ENCODE measurements at regions not wholly inside any gene's neighbourhood (a gene's known extent, or its start where the extent isn't known, plus 50 kb on each side); places are given as distances from the start of the nearest gene placed in this dataset.

- Mint-ChIP-seq H3K27ac (ENCODE audit: low read depth) (no peak overlapping the region), H3K27me3 (peaks cover 13% of the 10 kb centered on the region), H3K9me3 (no peaks in the 10 kb centered on the region), H3K4me1 (no peaks in the 10 kb centered on the region), H3K36me3 (ENCODE audit: insufficient read depth) (peaks cover 2% of the 10 kb centered on the region), H3K4me3 (no peak overlapping the region)
- DNase-seq (ENCODE audit: low spot score in 2 of 2) (no peak), ATAC-seq (replicated peaks; ENCODE audit: extremely low read depth, poor library complexity, severe bottlenecking) (no peak)
Observed at GRCh38 chr2:15807418-15808203, 132.7 kb upstream of the MYCN start.

- DNase-seq (ENCODE audit: low spot score in 2 of 2), result no peak
- no peak overlapping the region for H3K4me3 Mint-ChIP-seq
- peaks cover 13% of the 10 kb centered on the region for H3K27me3 Mint-ChIP-seq
- no peaks in the 10 kb centered on the region for H3K4me1 Mint-ChIP-seq
- peaks cover 2% of the 10 kb centered on the region for H3K36me3 Mint-ChIP-seq (ENCODE audit: insufficient read depth)
- H3K27ac Mint-ChIP-seq (ENCODE audit: low read depth), result no peak overlapping the region
- ATAC-seq (replicated peaks; ENCODE audit: extremely low read depth, poor library complexity, severe bottlenecking), result no peak
- H3K9me3 Mint-ChIP-seq, result no peaks in the 10 kb centered on the region
Observed at GRCh38 chr2:15808204-15808910, 132.0 kb upstream of the MYCN start.

- Mint-ChIP-seq H3K27me3 (peaks cover 19% of the 10 kb centered on the region), H3K9me3 (no peaks in the 10 kb centered on the region), H3K4me3 (no peak overlapping the region), H3K4me1 (no peaks in the 10 kb centered on the region), H3K36me3 (ENCODE audit: insufficient read depth) (peaks cover 2% of the 10 kb centered on the region), H3K27ac (ENCODE audit: low read depth) (no peak overlapping the region)
- DNase-seq (ENCODE audit: low spot score in 2 of 2) (no peak), ATAC-seq (replicated peaks; ENCODE audit: extremely low read depth, poor library complexity, severe bottlenecking) (no peak)
Observed at GRCh38 chr2:15808944-15809343, 131.4 kb upstream of the MYCN start.

- Mint-ChIP-seq H3K9me3 (no peaks in the 10 kb centered on the region), H3K36me3 (ENCODE audit: insufficient read depth) (peaks cover 2% of the 10 kb centered on the region), H3K27me3 (peaks cover 23% of the 10 kb centered on the region), H3K4me3 (no peak overlapping the region), H3K4me1 (no peaks in the 10 kb centered on the region), H3K27ac (ENCODE audit: low read depth) (no peak overlapping the region)
- DNase-seq (ENCODE audit: low spot score in 2 of 2) (no peak), ATAC-seq (replicated peaks; ENCODE audit: extremely low read depth, poor library complexity, severe bottlenecking) (no peak)
Observed at GRCh38 chr2:15809404-15809803, 130.9 kb upstream of the MYCN start.

GRCh38 chr2:15810477-15811150, 129.7 kb upstream of the MYCN start:
- Mint-ChIP-seq H3K27ac (ENCODE audit: low read depth) (no peak overlapping the region), H3K27me3 (peaks cover 31% of the 10 kb centered on the region), H3K4me3 (no peak overlapping the region), H3K4me1 (no peaks in the 10 kb centered on the region), H3K9me3 (no peaks in the 10 kb centered on the region), H3K36me3 (ENCODE audit: insufficient read depth) (peaks cover 2% of the 10 kb centered on the region)
- ATAC-seq (replicated peaks; ENCODE audit: extremely low read depth, poor library complexity, severe bottlenecking) (no peak), DNase-seq (ENCODE audit: low spot score in 2 of 2) (no peak)

- Mint-ChIP-seq H3K27me3 (peaks cover 39% of the 10 kb centered on the region), H3K36me3 (ENCODE audit: insufficient read depth) (no peaks in the 10 kb centered on the region), H3K4me1 (no peaks in the 10 kb centered on the region), H3K9me3 (no peaks in the 10 kb centered on the region), H3K27ac (ENCODE audit: low read depth) (no peak overlapping the region), H3K4me3 (no peak overlapping the region)
- no peak for ATAC-seq (replicated peaks; ENCODE audit: extremely low read depth, poor library complexity, severe bottlenecking)
- no peak for DNase-seq (ENCODE audit: low spot score in 2 of 2)
Observed at GRCh38 chr2:15811367-15811766, 129.0 kb upstream of the MYCN start.

GRCh38 chr2:15812187-15812780, 128.1 kb upstream of the MYCN start:
- no peak overlapping the region for H3K27ac Mint-ChIP-seq (ENCODE audit: low read depth)
- H3K9me3 Mint-ChIP-seq, result no peaks in the 10 kb centered on the region
- no peaks in the 10 kb centered on the region for H3K4me1 Mint-ChIP-seq
- DNase-seq (ENCODE audit: low spot score in 2 of 2) (no peak), ATAC-seq (replicated peaks; ENCODE audit: extremely low read depth, poor library complexity, severe bottlenecking) (no peak)
- H3K36me3 Mint-ChIP-seq (ENCODE audit: insufficient read depth), result no peaks in the 10 kb centered on the region
- H3K27me3 Mint-ChIP-seq, result peaks cover 48% of the 10 kb centered on the region
- H3K4me3 Mint-ChIP-seq, result no peak overlapping the region

GRCh38 chr2:15813481-15814266, 126.7 kb upstream of the MYCN start:
- Mint-ChIP-seq H3K9me3 (no peaks in the 10 kb centered on the region), H3K36me3 (ENCODE audit: insufficient read depth) (no peaks in the 10 kb centered on the region), H3K4me3 (no peak overlapping the region), H3K27ac (ENCODE audit: low read depth) (no peak overlapping the region), H3K4me1 (no peaks in the 10 kb centered on the region), H3K27me3 (peaks cover 53% of the 10 kb centered on the region)
- DNase-seq (ENCODE audit: low spot score in 2 of 2) (no peak), ATAC-seq (replicated peaks; ENCODE audit: extremely low read depth, poor library complexity, severe bottlenecking) (no peak)

GRCh38 chr2:15814403-15814802, 125.9 kb upstream of the MYCN start:
- H3K36me3 Mint-ChIP-seq (ENCODE audit: insufficient read depth), result no peaks in the 10 kb centered on the region
- no peak overlapping the region for H3K4me3 Mint-ChIP-seq
- H3K9me3 Mint-ChIP-seq, result no peaks in the 10 kb centered on the region
- no peaks in the 10 kb centered on the region for H3K4me1 Mint-ChIP-seq
- H3K27me3 Mint-ChIP-seq, result peaks cover 46% of the 10 kb centered on the region
- DNase-seq (ENCODE audit: low spot score in 2 of 2), result no peak
- no peak overlapping the region for H3K27ac Mint-ChIP-seq (ENCODE audit: low read depth)
- ATAC-seq (replicated peaks; ENCODE audit: extremely low read depth, poor library complexity, severe bottlenecking), result no peak

- H3K4me3 Mint-ChIP-seq, result no peak overlapping the region
- peaks cover 46% of the 10 kb centered on the region for H3K27me3 Mint-ChIP-seq
- ATAC-seq (replicated peaks; ENCODE audit: extremely low read depth, poor library complexity, severe bottlenecking) (no peak), DNase-seq (ENCODE audit: low spot score in 2 of 2) (no peak)
- H3K4me1 Mint-ChIP-seq, result no peaks in the 10 kb centered on the region
- no peaks in the 10 kb centered on the region for H3K36me3 Mint-ChIP-seq (ENCODE audit: insufficient read depth)
- H3K27ac Mint-ChIP-seq (ENCODE audit: low read depth), result no peak overlapping the region
- no peaks in the 10 kb centered on the region for H3K9me3 Mint-ChIP-seq
Observed at GRCh38 chr2:15814946-15815345, 125.4 kb upstream of the MYCN start.

- peaks cover 46% of the 10 kb centered on the region for H3K27me3 Mint-ChIP-seq
- H3K4me1 Mint-ChIP-seq, result no peaks in the 10 kb centered on the region
- no peaks in the 10 kb centered on the region for H3K9me3 Mint-ChIP-seq
- no peak overlapping the region for H3K27ac Mint-ChIP-seq (ENCODE audit: low read depth)
- H3K36me3 Mint-ChIP-seq (ENCODE audit: insufficient read depth), result no peaks in the 10 kb centered on the region
- DNase-seq (ENCODE audit: low spot score in 2 of 2), result no peak
- no peak overlapping the region for H3K4me3 Mint-ChIP-seq
- ATAC-seq (replicated peaks; ENCODE audit: extremely low read depth, poor library complexity, severe bottlenecking), result no peak
Observed at GRCh38 chr2:15816226-15816625, 124.1 kb upstream of the MYCN start.
